KMS-11 (cell line): ENCODE measurements at regions not wholly inside any gene's neighbourhood (a gene's known extent, or its start where the extent isn't known, plus 50 kb on each side); places are given as distances from the start of the nearest gene placed in this dataset.

Experiments used
- H2AFZ ChIP-seq: fragments of 200-600 bp; sonication (generic); 2 replicates; pipeline ENCODE4 v1.6.1; 2016; ENCODE audit warnings: antibody characterized with exemption, mixed run types, low read depth
- H3K27ac ChIP-seq: fragments of 200-600 bp; sonication (generic); 2 replicates; pipeline ENCODE4 v1.6.1; 2016; ENCODE audit warnings: mild to moderate bottlenecking, mixed run types
- H3K27me3 ChIP-seq: fragments of 200-600 bp; sonication (generic); 2 replicates; pipeline ENCODE4 v1.6.1; 2017; ENCODE audit warnings: mild to moderate bottlenecking, low read depth, mixed run types, moderate library complexity; ENCODE audit not compliant: insufficient read depth
- H3K36me3 ChIP-seq: fragments of 200-600 bp; sonication (generic); 2 replicates; pipeline ENCODE4 v1.6.1; 2017; ENCODE audit warnings: mild to moderate bottlenecking, mixed run types; ENCODE audit not compliant: insufficient read depth
- H3K4me1 ChIP-seq: fragments of 200-600 bp; sonication (generic); 2 replicates; pipeline ENCODE4 v1.6.1; 2016; ENCODE audit warnings: mild to moderate bottlenecking, low read depth, mixed run types; ENCODE audit not compliant: poor library complexity, severe bottlenecking
- H3K4me2 ChIP-seq: fragments of 200-600 bp; sonication (generic); 2 replicates; pipeline ENCODE4 v1.7.0; 2016; ENCODE audit warnings: mild to moderate bottlenecking, mixed run types
- H3K4me3 ChIP-seq: fragments of 200-600 bp; sonication (generic); IDR thresholded peaks from 2 replicates; pipeline ENCODE4 v1.6.1; 2017; ENCODE audit warnings: low read depth, low read length, mixed read lengths; ENCODE audit not compliant: insufficient read depth
- H3K79me2 ChIP-seq: fragments of 200-600 bp; sonication (generic); 2 replicates; pipeline ENCODE4 v1.6.1; 2016; ENCODE audit warnings: low read depth, mixed run types; ENCODE audit not compliant: insufficient read depth
- H3K9ac ChIP-seq: fragments of 200-600 bp; sonication (generic); 2 replicates; pipeline ENCODE4 v1.6.1; 2016; ENCODE audit warnings: mild to moderate bottlenecking, mixed run types
- H4K20me1 ChIP-seq: fragments of 200-600 bp; sonication (generic); 2 replicates; pipeline ENCODE4 v1.6.1; 2016; ENCODE audit warnings: mild to moderate bottlenecking, mixed run types; ENCODE audit not compliant: insufficient read depth
- TF ChIP-seq, protein P1 (sequence below): fragments of 200-600 bp; sonication (generic); conservative IDR thresholded peaks from 2 replicates; pipeline ENCODE4 v1.6.1; 2017; ENCODE audit warnings: low read depth, mild to moderate bottlenecking, antibody characterized with exemption, low read length, moderate library complexity, mixed read lengths

DNA sequence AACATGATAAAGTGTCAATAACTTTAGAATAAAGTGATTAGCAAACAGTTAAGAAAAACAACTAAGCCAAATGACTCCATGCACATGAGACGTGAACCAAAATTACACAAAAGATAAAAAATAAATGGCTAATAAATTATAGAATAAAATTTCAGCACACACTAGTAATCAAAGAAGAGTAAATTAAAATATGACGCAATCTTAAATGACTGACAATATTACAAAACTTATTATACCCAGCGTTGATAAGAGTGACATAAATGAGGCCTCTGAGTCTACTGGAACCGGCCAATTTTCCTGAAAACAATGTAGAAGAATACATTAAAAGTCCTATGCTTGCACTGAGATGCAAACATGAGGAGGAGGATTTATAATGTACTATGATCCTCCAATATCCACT is 187.4 kb downstream of the DHX15 start:
- Histone ChIP-seq H3K36me3 (no peaks in the 10 kb centered on the region), H3K9ac (no peak overlapping the region)

DNA sequence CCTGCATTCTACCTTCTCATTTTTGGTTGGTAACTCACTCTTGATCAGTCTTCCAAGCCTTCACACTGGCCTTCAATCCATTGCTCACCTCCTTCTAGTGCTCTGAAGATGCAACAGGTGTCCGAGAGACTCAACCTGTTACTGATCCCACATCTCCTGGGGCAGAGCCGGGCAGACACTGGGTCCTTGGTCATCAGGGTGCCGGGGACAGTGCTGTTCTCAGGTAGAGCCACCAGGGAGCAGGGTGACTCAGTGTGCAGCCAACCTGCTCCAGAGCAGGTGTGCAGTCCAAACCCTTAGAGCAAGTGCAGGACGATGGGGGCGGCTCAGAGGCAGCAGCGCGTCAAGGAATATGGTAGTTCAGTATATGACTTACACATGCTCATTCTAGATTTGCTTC is 188.4 kb downstream of the DHX15 start:
- Histone ChIP-seq H3K36me3 (no peaks in the 10 kb centered on the region), H3K79me2 (no peaks in the 10 kb centered on the region), H3K4me1 (no peaks in the 10 kb centered on the region), H3K27ac (no peak overlapping the region), H4K20me1 (no peaks in the 10 kb centered on the region), H3K27me3 (no peaks in the 10 kb centered on the region), H2AFZ (no peak overlapping the region), H3K9ac (no peak overlapping the region), H3K4me3 (no peak overlapping the region), H3K4me2 (no peak overlapping the region)
- TF ChIP-seq, protein P1, sequence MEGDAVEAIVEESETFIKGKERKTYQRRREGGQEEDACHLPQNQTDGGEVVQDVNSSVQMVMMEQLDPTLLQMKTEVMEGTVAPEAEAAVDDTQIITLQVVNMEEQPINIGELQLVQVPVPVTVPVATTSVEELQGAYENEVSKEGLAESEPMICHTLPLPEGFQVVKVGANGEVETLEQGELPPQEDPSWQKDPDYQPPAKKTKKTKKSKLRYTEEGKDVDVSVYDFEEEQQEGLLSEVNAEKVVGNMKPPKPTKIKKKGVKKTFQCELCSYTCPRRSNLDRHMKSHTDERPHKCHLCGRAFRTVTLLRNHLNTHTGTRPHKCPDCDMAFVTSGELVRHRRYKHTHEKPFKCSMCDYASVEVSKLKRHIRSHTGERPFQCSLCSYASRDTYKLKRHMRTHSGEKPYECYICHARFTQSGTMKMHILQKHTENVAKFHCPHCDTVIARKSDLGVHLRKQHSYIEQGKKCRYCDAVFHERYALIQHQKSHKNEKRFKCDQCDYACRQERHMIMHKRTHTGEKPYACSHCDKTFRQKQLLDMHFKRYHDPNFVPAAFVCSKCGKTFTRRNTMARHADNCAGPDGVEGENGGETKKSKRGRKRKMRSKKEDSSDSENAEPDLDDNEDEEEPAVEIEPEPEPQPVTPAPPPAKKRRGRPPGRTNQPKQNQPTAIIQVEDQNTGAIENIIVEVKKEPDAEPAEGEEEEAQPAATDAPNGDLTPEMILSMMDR = no peak

More for the DNA sequence above, 187.4 kb downstream of the DHX15 start:
- TF ChIP-seq, protein P1 = no peak
- Histone ChIP-seq H3K4me3 (no peak overlapping the region), H3K79me2 (no peaks in the 10 kb centered on the region), H3K4me1 (no peaks in the 10 kb centered on the region), H2AFZ (no peak overlapping the region), H3K27ac (no peak overlapping the region), H3K27me3 (no peaks in the 10 kb centered on the region), H4K20me1 (no peaks in the 10 kb centered on the region), H3K4me2 (no peak overlapping the region)

DNA sequence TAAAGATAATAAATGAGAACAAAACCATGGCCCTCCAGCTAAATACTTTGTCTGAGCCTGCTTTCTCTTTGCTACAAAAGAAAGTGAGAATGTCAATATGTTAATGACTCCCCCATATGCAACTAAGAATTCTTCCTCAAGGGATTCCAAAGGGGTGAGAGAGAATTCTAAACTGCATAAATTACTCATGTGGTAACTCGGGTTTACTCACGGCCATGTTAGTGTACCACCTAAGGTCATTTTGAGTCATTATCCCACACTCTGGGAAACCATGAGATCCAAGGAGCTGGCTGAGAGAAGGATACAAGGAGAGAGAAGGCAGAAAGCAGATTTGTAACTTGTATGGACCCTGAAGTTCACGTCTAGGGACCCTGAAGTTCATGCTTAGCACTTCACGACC is 190.3 kb downstream of the DHX15 start:
- Histone ChIP-seq H3K79me2 (no peaks in the 10 kb centered on the region), H3K27ac (no peak overlapping the region), H4K20me1 (no peaks in the 10 kb centered on the region), H3K36me3 (no peaks in the 10 kb centered on the region), H3K9ac (no peak overlapping the region), H3K4me1 (no peaks in the 10 kb centered on the region), H3K4me3 (no peak overlapping the region), H2AFZ (no peak overlapping the region), H3K4me2 (no peak overlapping the region), H3K27me3 (no peaks in the 10 kb centered on the region)
- TF ChIP-seq, protein P1 = no peak

GRCh38 chr4:24392613-24393012 is 191.7 kb downstream of the DHX15 start:
- no peaks in the 10 kb centered on the region for H3K27me3 ChIP-seq
- H3K4me3 ChIP-seq = no peak overlapping the region
- no peak overlapping the region for H3K9ac ChIP-seq
- H3K4me2 ChIP-seq = no peak overlapping the region
- H3K36me3 ChIP-seq = no peaks in the 10 kb centered on the region
- H3K79me2 ChIP-seq = no peaks in the 10 kb centered on the region
- H3K27ac ChIP-seq = no peak overlapping the region
- no peak overlapping the region for H2AFZ ChIP-seq
- TF ChIP-seq, protein P1 = no peak
- H4K20me1 ChIP-seq = no peaks in the 10 kb centered on the region
- H3K4me1 ChIP-seq = no peaks in the 10 kb centered on the region
